ENCODE measurements at regions not wholly inside any gene's neighbourhood (a gene's known extent, or its start where the extent isn't known, plus 50 kb on each side); places are given as distances from the start of the nearest gene placed in this dataset.
"Not testable (repeated sequence)": the region's sequence is repeated elsewhere in the genome, so short reads cannot be mapped to it uniquely, and the experiment has no call there.

- intact Hi-C loops (cut with micrococcal nuclease), result no loop called here
- dilution Hi-C loops (cut with MboI; ENCODE audit: extremely low pct_ligation_motif_present, low sequenced_read_pairs), result no loop called here
- no TSS peak for BruUV-seq (replicated peaks)
- H3K79me2 ChIP-seq (ENCODE audit: control insufficient read depth, insufficient read depth, low read length), result no peaks in the 10 kb centered on the region
- peaks cover 0 to 2% of the 10 kb centered on the region in 2 experiments for H3K27me3 ChIP-seq (ENCODE audit: control insufficient read depth in 2 of 2, insufficient read depth in 2 of 2, low read length in 2 of 2)
- H3K9me3 ChIP-seq (replicated peaks; ENCODE audit: control insufficient read depth, insufficient read depth, low read length), result no peaks in the 10 kb centered on the region
- H3K4me2 ChIP-seq (ENCODE audit: insufficient read depth, low read length), result peak overlapping the region; percentile 50
- TF ChIP-seq GATA2 (IDR thresholded peaks at IDR 0.05; ENCODE audit: insufficient read depth, insufficient read length, low read depth, low read length) (peak; percentile 47), POLR2AphosphoS5 (IDR thresholded peaks at IDR 0.05; ENCODE audit: insufficient read depth, low read depth, low read length) (no peak), EZH2 (IDR thresholded peaks at IDR 0.05; ENCODE audit: borderline replicate concordance, low read depth, low read length, severe bottlenecking) (no peak), MAX (IDR thresholded peaks at IDR 0.05; ENCODE audit: insufficient read depth, insufficient read length) (no peak), JUN (IDR thresholded peaks at IDR 0.05; ENCODE audit: borderline replicate concordance, insufficient read depth, insufficient read length, low read depth) (peak; percentile 35), MYC (IDR thresholded peaks at IDR 0.05; ENCODE audit: low read depth, low read length) (no peak), CTCF (IDR thresholded peaks at IDR 0.05; ENCODE audit: extremely low read depth in 1 of 2, insufficient read depth in 1 of 2, low read depth in 1 of 2, low read length in 2 of 2) (no peak), FOS (IDR thresholded peaks at IDR 0.05; ENCODE audit: borderline replicate concordance, insufficient read depth, low read length) (peak; percentile 21), POLR2A (IDR thresholded peaks at IDR 0.05; ENCODE audit: low read depth, low read length) (no peak)
- H3K9me1 ChIP-seq (replicated peaks; ENCODE audit: control insufficient read depth, extremely low read depth, insufficient read depth, low read length), result no peaks in the 10 kb centered on the region
- H3K9ac ChIP-seq (replicated peaks; ENCODE audit: extremely low read depth, insufficient read depth, low read length), result peak overlapping the region; percentile 11
- peaks cover 12% of the 10 kb centered on the region for H3K4me1 ChIP-seq (ENCODE audit: control insufficient read depth, extremely low read depth, insufficient read depth, low read length)
- ChIA-PET CTCF (interaction anchor here (0.6 to 2.3 kb wide), 8 partner anchors 9 to 1192 kb away, joined by 3 to 10 read pairs (median 3); no protein-coding TSS in a partner anchor), POLR2A (no interaction called here)
- no peak overlapping the region for H3K4me3 ChIP-seq (replicated peaks in 1 of 3; ENCODE audit: insufficient read depth in 1 of 3, low read depth in 1 of 3, low read length in 3 of 3)
- H2AFZ ChIP-seq (ENCODE audit: low read depth, low read length), result peak overlapping the region; percentile 93
- H4K20me1 ChIP-seq (replicated peaks; ENCODE audit: control insufficient read depth, extremely low read depth, insufficient read depth, low read length), result no peaks in the 10 kb centered on the region
- FAIRE-seq, result peak; percentile 85
- H3K27ac ChIP-seq (ENCODE audit: insufficient read depth, low read depth, low read length), result peak overlapping the region; percentile 47
- peak; percentile 66 for DNase-seq (ENCODE audit: low read depth, low spot score)
- no peaks in the 10 kb centered on the region for H3K36me3 ChIP-seq (ENCODE audit: control insufficient read depth in 2 of 2, extremely low read depth in 1 of 2, insufficient read depth in 2 of 2, low read length in 2 of 2)
Observed at GRCh38 chr12:11545484-11546330, 103.8 kb upstream of the ETV6 start.

- H3K79me2 ChIP-seq (ENCODE audit: control insufficient read depth, insufficient read depth, low read length); DNase-seq (ENCODE audit: low read depth, low spot score); H3K27me3 ChIP-seq (ENCODE audit: control insufficient read depth in 2 of 2, insufficient read depth in 2 of 2, low read length in 2 of 2); H3K4me2 ChIP-seq (ENCODE audit: insufficient read depth, low read length); H4K20me1 ChIP-seq (replicated peaks; ENCODE audit: control insufficient read depth, extremely low read depth, insufficient read depth, low read length); H3K9me1 ChIP-seq (replicated peaks; ENCODE audit: control insufficient read depth, extremely low read depth, insufficient read depth, low read length); H2AFZ ChIP-seq (ENCODE audit: low read depth, low read length); H3K9me3 ChIP-seq (replicated peaks; ENCODE audit: control insufficient read depth, insufficient read depth, low read length); BruUV-seq (replicated peaks); H3K4me3 ChIP-seq (replicated peaks in 1 of 3; ENCODE audit: insufficient read depth in 1 of 3, low read depth in 1 of 3, low read length in 3 of 3); POLR2A ChIA-PET; H3K36me3 ChIP-seq (ENCODE audit: control insufficient read depth in 2 of 2, extremely low read depth in 1 of 2, insufficient read depth in 2 of 2, low read length in 2 of 2); dilution Hi-C loops (cut with MboI; ENCODE audit: extremely low pct_ligation_motif_present, low sequenced_read_pairs); H3K27ac ChIP-seq (ENCODE audit: insufficient read depth, low read depth, low read length); H3K9ac ChIP-seq (replicated peaks; ENCODE audit: extremely low read depth, insufficient read depth, low read length); intact Hi-C loops (cut with micrococcal nuclease); FAIRE-seq: not testable (repeated sequence)
- H3K4me1 ChIP-seq (ENCODE audit: control insufficient read depth, extremely low read depth, insufficient read depth, low read length), result peaks cover 12% of the 10 kb centered on the region
- CTCF ChIA-PET, result interaction anchor here (1.5 to 2.3 kb wide), 3 partner anchors 8 to 1191 kb away, joined by 3 to 10 read pairs (median 10); no protein-coding TSS in a partner anchor
Observed at GRCh38 chr12:11546582-11547270, 102.7 kb upstream of the ETV6 start.

Data from endothelial cell of umbilical vein (primary cell).